ENCODE measurements at regions not wholly inside any gene's neighbourhood (a gene's known extent, or its start where the extent isn't known, plus 50 kb on each side); places are given as distances from the start of the nearest gene placed in this dataset.

DNA sequence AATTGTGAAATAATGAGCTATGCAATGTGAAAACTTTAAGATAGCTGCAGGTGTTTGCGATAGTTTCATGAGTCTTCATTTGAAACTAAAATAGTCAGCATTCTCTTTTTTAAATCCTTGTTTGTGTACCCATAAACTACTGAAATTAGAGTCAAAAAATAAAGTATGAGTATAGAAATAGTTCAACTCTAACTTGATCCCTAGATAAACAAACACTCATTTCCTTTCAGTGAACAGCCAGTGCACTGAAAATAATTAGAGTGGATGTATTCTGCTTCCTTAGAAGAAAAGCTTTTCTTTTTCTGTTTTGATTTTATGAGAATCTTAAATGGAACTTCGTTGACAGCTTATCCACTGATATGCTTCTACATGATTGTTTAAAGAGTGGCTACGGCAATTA is 1033.4 kb downstream of the SOCS6 start:
- Mint-ChIP-seq H3K4me3 (no peak overlapping the region), H3K36me3 (no peaks in the 10 kb centered on the region), H3K27ac (no peak overlapping the region), H3K4me1 (no peaks in the 10 kb centered on the region), H3K9me3 (peaks cover 0 to 5% (median 2%) of the 10 kb centered on the region in 7 donors), H3K27me3 (ENCODE audit: low read depth in 3 of 3) (no peaks in the 10 kb centered on the region)
- Histone ChIP-seq H3K27ac (ENCODE audit: low read depth in 1 of 2, low read length in 2 of 2) (no peak overlapping the region), H3K4me1 (ENCODE audit: control insufficient read depth in 1 of 2, insufficient read depth in 2 of 2, low read length in 2 of 2) (no peaks in the 10 kb centered on the region), H3K27me3 (ENCODE audit: control insufficient read depth in 2 of 2, insufficient read depth in 2 of 2, low read length in 2 of 2) (no peaks in the 10 kb centered on the region), H3K4me3 (replicated peaks in 1 of 3; ENCODE audit: low read depth in 2 of 3, low read length in 3 of 3) (no peak overlapping the region), H2AFZ (ENCODE audit: insufficient read depth, low read depth, low read length, poor library complexity, severe bottlenecking) (no peak overlapping the region), H3K79me2 (ENCODE audit: insufficient read depth, low read length) (no peaks in the 10 kb centered on the region), H4K20me1 (ENCODE audit: insufficient read depth, low read length) (no peaks in the 10 kb centered on the region), H3K36me3 (replicated peaks in 1 of 2; ENCODE audit: control insufficient read depth in 1 of 2, insufficient read depth in 2 of 2, low read length in 2 of 2) (no peaks in the 10 kb centered on the region), H3K9me3 (replicated peaks in 1 of 2; ENCODE audit: control insufficient read depth in 1 of 2, insufficient read depth in 1 of 2, low read length in 2 of 2) (no peaks in the 10 kb centered on the region), H3K4me2 (replicated peaks; ENCODE audit: extremely low read depth, low read length, poor library complexity, severe bottlenecking) (no peak overlapping the region), H3K9ac (ENCODE audit: insufficient read depth, low read length, poor library complexity, severe bottlenecking) (no peak overlapping the region)
- intact Hi-C loops (cut with micrococcal nuclease) = no loop called here
- TF ChIP-seq, protein P1, sequence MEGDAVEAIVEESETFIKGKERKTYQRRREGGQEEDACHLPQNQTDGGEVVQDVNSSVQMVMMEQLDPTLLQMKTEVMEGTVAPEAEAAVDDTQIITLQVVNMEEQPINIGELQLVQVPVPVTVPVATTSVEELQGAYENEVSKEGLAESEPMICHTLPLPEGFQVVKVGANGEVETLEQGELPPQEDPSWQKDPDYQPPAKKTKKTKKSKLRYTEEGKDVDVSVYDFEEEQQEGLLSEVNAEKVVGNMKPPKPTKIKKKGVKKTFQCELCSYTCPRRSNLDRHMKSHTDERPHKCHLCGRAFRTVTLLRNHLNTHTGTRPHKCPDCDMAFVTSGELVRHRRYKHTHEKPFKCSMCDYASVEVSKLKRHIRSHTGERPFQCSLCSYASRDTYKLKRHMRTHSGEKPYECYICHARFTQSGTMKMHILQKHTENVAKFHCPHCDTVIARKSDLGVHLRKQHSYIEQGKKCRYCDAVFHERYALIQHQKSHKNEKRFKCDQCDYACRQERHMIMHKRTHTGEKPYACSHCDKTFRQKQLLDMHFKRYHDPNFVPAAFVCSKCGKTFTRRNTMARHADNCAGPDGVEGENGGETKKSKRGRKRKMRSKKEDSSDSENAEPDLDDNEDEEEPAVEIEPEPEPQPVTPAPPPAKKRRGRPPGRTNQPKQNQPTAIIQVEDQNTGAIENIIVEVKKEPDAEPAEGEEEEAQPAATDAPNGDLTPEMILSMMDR (IDR thresholded peaks at IDR 0.05) = no peak
- no peak for DNase-seq
- 0% methylated on average over 1 of the region's 3 CpGs for WGBS (ENCODE audit: insufficient coverage)

DNA sequence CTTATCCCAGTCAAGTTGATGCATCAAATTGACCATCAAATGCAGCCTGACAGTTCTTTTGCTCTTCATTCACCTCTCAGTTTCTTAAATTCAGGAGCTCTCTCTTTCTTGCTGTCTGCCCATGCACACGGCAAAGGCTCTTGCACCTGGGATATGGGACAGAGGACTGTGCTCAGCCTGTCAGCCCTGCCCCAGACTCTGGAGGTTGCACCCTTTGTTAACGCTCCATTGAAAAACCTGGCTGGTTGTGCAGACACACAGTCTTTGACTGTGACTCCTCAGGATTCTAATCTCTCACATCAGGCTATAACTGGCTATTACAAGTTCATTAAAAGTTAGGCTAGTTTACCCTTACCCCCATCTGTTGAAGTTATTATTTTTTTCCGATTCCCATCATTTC is 1032.5 kb downstream of the SOCS6 start:
- no peak overlapping the region for H3K4me2 ChIP-seq (replicated peaks; ENCODE audit: extremely low read depth, low read length, poor library complexity, severe bottlenecking)
- H3K9ac ChIP-seq (ENCODE audit: insufficient read depth, low read length, poor library complexity, severe bottlenecking) = no peak overlapping the region
- no peaks in the 10 kb centered on the region for H3K27me3 ChIP-seq (ENCODE audit: control insufficient read depth in 2 of 2, insufficient read depth in 2 of 2, low read length in 2 of 2)
- no peaks in the 10 kb centered on the region for H3K36me3 ChIP-seq (replicated peaks in 1 of 2; ENCODE audit: control insufficient read depth in 1 of 2, insufficient read depth in 2 of 2, low read length in 2 of 2)
- Mint-ChIP-seq H3K4me3 (no peak overlapping the region), H3K27ac (peak overlapping the region in 1 of 7 donors; percentile 46), H3K4me1 (no peaks in the 10 kb centered on the region), H3K27me3 (ENCODE audit: low read depth in 3 of 3) (no peaks in the 10 kb centered on the region), H3K36me3 (no peaks in the 10 kb centered on the region), H3K9me3 (peaks cover 0 to 5% (median 0%) of the 10 kb centered on the region in 7 donors)
- no peaks in the 10 kb centered on the region for H3K9me3 ChIP-seq (replicated peaks in 1 of 2; ENCODE audit: control insufficient read depth in 1 of 2, insufficient read depth in 1 of 2, low read length in 2 of 2)
- WGBS (ENCODE audit: insufficient coverage) = 100% methylated on average over 2 of the region's 3 CpGs
- no peak overlapping the region for H3K27ac ChIP-seq (ENCODE audit: low read depth in 1 of 2, low read length in 2 of 2)
- H3K4me3 ChIP-seq (replicated peaks in 1 of 3; ENCODE audit: low read depth in 2 of 3, low read length in 3 of 3) = no peak overlapping the region
- TF ChIP-seq, protein P1 (IDR thresholded peaks at IDR 0.05) = no peak
- H3K4me1 ChIP-seq (ENCODE audit: control insufficient read depth in 1 of 2, insufficient read depth in 2 of 2, low read length in 2 of 2) = no peaks in the 10 kb centered on the region
- H3K79me2 ChIP-seq (ENCODE audit: insufficient read depth, low read length) = no peaks in the 10 kb centered on the region
- intact Hi-C loops (cut with micrococcal nuclease) = no loop called here
- no peak overlapping the region for H2AFZ ChIP-seq (ENCODE audit: insufficient read depth, low read depth, low read length, poor library complexity, severe bottlenecking)
- no peaks in the 10 kb centered on the region for H4K20me1 ChIP-seq (ENCODE audit: insufficient read depth, low read length)
- DNase-seq = no peak

All from CD14-positive monocyte (primary cell).